Suprapubic skin (tissue), 3 donors: ENCODE measurements at regions not wholly inside any gene's neighbourhood (a gene's known extent, or its start where the extent isn't known, plus 50 kb on each side); places are given as distances from the start of the nearest gene placed in this dataset.

Experiments
- EP300 ChIP-seq: sonication (generic); formaldehyde crosslinking; IDR thresholded peaks from one replicate; pipeline ENCODE4 v1.6.1; 2017; ENCODE audit warnings: antibody characterized with exemption
- POLR2A ChIP-seq, 2 donors: fragments of 450-650 bp; IDR thresholded peaks; one replicate each; pipeline ENCODE4 v1.6.1; 2017; ENCODE audit warnings: antibody characterized with exemption in 2 of 2, mild to moderate bottlenecking in 2 of 2, moderate library complexity in 2 of 2
- TF ChIP-seq, protein P1 (sequence below), 2 donors: fragments of 200-600 bp in 1 of 2; fragments of 450-650 bp in 1 of 2; sonication (generic) in 1 of 2; IDR thresholded peaks; one replicate each; pipeline ENCODE4 v1.5.1; 2016 to 2019; ENCODE audit warnings: antibody characterized with exemption in 2 of 2, mild to moderate bottlenecking in 1 of 2, moderate library complexity in 1 of 2

GRCh38 chr5:104755806-104756205 is 1193.2 kb upstream of the NUDT12 start:
- TF ChIP-seq POLR2A (IDR thresholded peaks at IDR 0.05) (no peak), EP300 (no peak)
- TF ChIP-seq, protein P1, sequence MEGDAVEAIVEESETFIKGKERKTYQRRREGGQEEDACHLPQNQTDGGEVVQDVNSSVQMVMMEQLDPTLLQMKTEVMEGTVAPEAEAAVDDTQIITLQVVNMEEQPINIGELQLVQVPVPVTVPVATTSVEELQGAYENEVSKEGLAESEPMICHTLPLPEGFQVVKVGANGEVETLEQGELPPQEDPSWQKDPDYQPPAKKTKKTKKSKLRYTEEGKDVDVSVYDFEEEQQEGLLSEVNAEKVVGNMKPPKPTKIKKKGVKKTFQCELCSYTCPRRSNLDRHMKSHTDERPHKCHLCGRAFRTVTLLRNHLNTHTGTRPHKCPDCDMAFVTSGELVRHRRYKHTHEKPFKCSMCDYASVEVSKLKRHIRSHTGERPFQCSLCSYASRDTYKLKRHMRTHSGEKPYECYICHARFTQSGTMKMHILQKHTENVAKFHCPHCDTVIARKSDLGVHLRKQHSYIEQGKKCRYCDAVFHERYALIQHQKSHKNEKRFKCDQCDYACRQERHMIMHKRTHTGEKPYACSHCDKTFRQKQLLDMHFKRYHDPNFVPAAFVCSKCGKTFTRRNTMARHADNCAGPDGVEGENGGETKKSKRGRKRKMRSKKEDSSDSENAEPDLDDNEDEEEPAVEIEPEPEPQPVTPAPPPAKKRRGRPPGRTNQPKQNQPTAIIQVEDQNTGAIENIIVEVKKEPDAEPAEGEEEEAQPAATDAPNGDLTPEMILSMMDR (IDR thresholded peaks at IDR 0.05) = no peak
